ENCODE measurements at regions not wholly inside any gene's neighbourhood (a gene's known extent, or its start where the extent isn't known, plus 50 kb on each side); places are given as distances from the start of the nearest gene placed in this dataset.

GRCh38 chr20:23179766-23180403 is 93.8 kb upstream of the CD93 start:
- TF ChIP-seq MEIS1 (CRISPR knock-in tag; IDR thresholded peaks at IDR 0.05; ENCODE audit: borderline replicate concordance) (no peak), REST (tag by site-specific recombination; IDR thresholded peaks at IDR 0.05) (no peak)
